Adrenal gland (tissue), 9 donors: ENCODE measurements at regions not wholly inside any gene's neighbourhood (a gene's known extent, or its start where the extent isn't known, plus 50 kb on each side); places are given as distances from the start of the nearest gene placed in this dataset.

Experiments
- DNase-seq, 7 donors: peaks; one replicate each; pipeline ENCODE4 v3.0.0-alpha.2; 2019 to 2020
- H3K27ac ChIP-seq, 5 donors: fragments of 200-600 bp; sonication (generic) in 4 of 5; 1 replicate in 3 of 5; 2 replicates in 2 of 5; pipeline versions ENCODE4 v1.5.1 to v1.8.0; 2016 to 2020; ENCODE audit warnings: mild to moderate bottlenecking in 1 of 5
- H3K27me3 ChIP-seq: fragments of 200-600 bp; 2 replicates; pipeline ENCODE4 v1.8.0; 2021
- H3K36me3 ChIP-seq, 2 donors: fragments of 200-600 bp; replicated peaks in 1 of 2; 1 replicate in 1 of 2; 2 replicates in 1 of 2; pipeline versions ENCODE4 v1.5.1 to v1.8.0; 2018 to 2022
- H3K4me1 ChIP-seq, 2 donors: fragments of 200-600 bp; replicated peaks in 1 of 2; 1 replicate in 1 of 2; 2 replicates in 1 of 2; pipeline versions ENCODE4 v1.5.1 to v1.8.0; 2018 to 2021
- H3K4me3 ChIP-seq, 4 donors: fragments of 200-600 bp; sonication (generic) in 3 of 4; one replicate each; pipeline ENCODE4 v1.5.1; 2016 to 2018
- H3K9me3 ChIP-seq, 3 donors: fragments of 200-600 bp; sonication (generic) in 1 of 3; replicated peaks in 1 of 3; 1 replicate in 2 of 3; 2 replicates in 1 of 3; pipeline versions ENCODE4 v1.5.1 to v1.8.0; 2016 to 2021
- CTCF ChIP-seq, 6 experiments: fragments of 450-650 bp in 4 of 6; fragments of 200-600 bp in 2 of 6; sonication (generic) in 1 of 6; IDR thresholded peaks; 1 replicate in 5 of 6; 2 replicates in 1 of 6; pipeline versions ENCODE4 v1.5.1 to v1.8.0; 2016 to 2021; ENCODE audit warnings: antibody characterized with exemption in 6 of 6, mild to moderate bottlenecking in 2 of 6, moderate library complexity in 1 of 6
- POLR2A ChIP-seq, 2 donors: fragments of 450-650 bp; IDR thresholded peaks; one replicate each; pipeline ENCODE4 v1.6.1; 2017; ENCODE audit warnings: antibody characterized with exemption in 2 of 2, mild to moderate bottlenecking in 2 of 2, moderate library complexity in 1 of 2
- WGBS, 4 donors: extraction: QIAGEN DNeasy Blood & Tissue Kit in 2 of 4; methylation state at CpG; one replicate each; pipeline versions ENCODE4 v1.1.5 to v1.1.7; 2013 to 2017; 5-methylcytosine and 5-hydroxymethylcytosine counted together
- intact Hi-C, 2 donors: fragments of 100-400 bp; cut with DNase I; formaldehyde crosslinking; loops; one replicate each; pipeline versions ENCODE4 v1.14.1 to v1.15.0; 2022 to 2023
- donor health status: healthy with polysubstance abuse.
- donor health status: Bipolar disorder and iron deficiency.
- donor health status: DM: yes; HTN: yes; CAD: no.
- donor health status: DM: no; HTN: no; CAD: no.
- donor health status: DM: no; HTN: no; CAD: no.

- H3K4me3 ChIP-seq, result no peak overlapping the region
- H3K27me3 ChIP-seq, result no peaks in the 10 kb centered on the region
- intact Hi-C loops, result no loop called here
- H3K27ac ChIP-seq, result no peak overlapping the region
- WGBS, 4 donors, result 45 to 78% (median 65%) methylated on average over 2 of the region's 2 CpGs
- no peaks in the 10 kb centered on the region for H3K4me1 ChIP-seq
- DNase-seq, result no peak
- H3K36me3 ChIP-seq, result no peaks in the 10 kb centered on the region
- no peaks in the 10 kb centered on the region for H3K9me3 ChIP-seq
- TF ChIP-seq POLR2A (IDR thresholded peaks at IDR 0.05) (no peak), CTCF (IDR thresholded peaks at IDR 0.05) (no peak)
Observed at GRCh38 chr3:70818145-70818544, 505.7 kb upstream of the MDFIC2 start.

GRCh38 chr3:70816346-70816745 lies 503.9 kb upstream of the MDFIC2 start:
- WGBS, 4 donors, result 65 to 84% (median 72%) methylated on average over 3 of the region's 3 CpGs

GRCh38 chr3:70815817-70816216 lies 503.4 kb upstream of the MDFIC2 start:
- H3K4me3 ChIP-seq, result no peak overlapping the region
- H3K27ac ChIP-seq, result no peak overlapping the region
- 79 to 82% (median 80%) methylated on average over 4 of the region's 4 CpGs for WGBS, 4 donors
- no peaks in the 10 kb centered on the region for H3K36me3 ChIP-seq
- no peak for DNase-seq
- H3K9me3 ChIP-seq, result no peaks in the 10 kb centered on the region
- H3K27me3 ChIP-seq, result no peaks in the 10 kb centered on the region
- intact Hi-C loops, result no loop called here
- no peaks in the 10 kb centered on the region for H3K4me1 ChIP-seq
- TF ChIP-seq CTCF (IDR thresholded peaks at IDR 0.05) (no peak), POLR2A (IDR thresholded peaks at IDR 0.05) (no peak)

More at GRCh38 chr3:70816346-70816745, 503.9 kb upstream of the MDFIC2 start:
- Histone ChIP-seq H3K4me3 (no peak overlapping the region), H3K9me3 (no peaks in the 10 kb centered on the region), H3K4me1 (no peaks in the 10 kb centered on the region), H3K36me3 (no peaks in the 10 kb centered on the region), H3K27me3 (no peaks in the 10 kb centered on the region), H3K27ac (no peak overlapping the region)
- TF ChIP-seq POLR2A (IDR thresholded peaks at IDR 0.05) (no peak), CTCF (IDR thresholded peaks at IDR 0.05) (no peak)
- DNase-seq, result no peak
- intact Hi-C loops, result no loop called here

GRCh38 chr3:70813311-70813710 lies 500.9 kb upstream of the MDFIC2 start:
- H3K9me3 ChIP-seq, result no peaks in the 10 kb centered on the region
- 85 to 94% (median 88%) methylated on average over 3 of the region's 3 CpGs for WGBS, 4 donors
- H3K4me1 ChIP-seq, result no peaks in the 10 kb centered on the region
- no peak overlapping the region for H3K4me3 ChIP-seq
- H3K27ac ChIP-seq, result no peak overlapping the region
- no peak for TF ChIP-seq POLR2A (IDR thresholded peaks at IDR 0.05)
- TF ChIP-seq CTCF (IDR thresholded peaks at IDR 0.05), result no peak
- no peaks in the 10 kb centered on the region for H3K36me3 ChIP-seq
- intact Hi-C loops, result no loop called here
- no peaks in the 10 kb centered on the region for H3K27me3 ChIP-seq
- no peak for DNase-seq
